ENCODE measurements at regions not wholly inside any gene's neighbourhood (a gene's known extent, or its start where the extent isn't known, plus 50 kb on each side); places are given as distances from the start of the nearest gene placed in this dataset.

DNA sequence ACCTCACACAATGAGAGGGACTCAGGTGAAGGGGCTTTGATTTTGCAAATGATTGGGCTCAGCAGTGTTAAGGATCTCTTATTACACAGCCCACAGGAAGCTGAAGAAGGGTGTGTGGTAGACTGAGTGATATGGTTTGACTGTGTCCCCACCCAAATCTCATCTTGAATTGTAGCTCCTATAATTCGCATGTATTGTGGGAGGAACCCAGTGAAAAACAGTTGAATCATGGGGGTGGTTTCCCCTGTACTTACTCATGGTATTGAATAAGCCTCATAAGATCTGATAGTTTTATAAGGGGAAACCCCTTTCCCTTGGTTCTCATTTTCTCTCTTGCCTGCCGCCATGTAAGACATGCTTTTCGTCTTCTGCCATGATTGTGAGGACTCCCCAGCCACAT is 132.5 kb upstream of the FBXL7 start:
- TF ChIP-seq, protein P1, sequence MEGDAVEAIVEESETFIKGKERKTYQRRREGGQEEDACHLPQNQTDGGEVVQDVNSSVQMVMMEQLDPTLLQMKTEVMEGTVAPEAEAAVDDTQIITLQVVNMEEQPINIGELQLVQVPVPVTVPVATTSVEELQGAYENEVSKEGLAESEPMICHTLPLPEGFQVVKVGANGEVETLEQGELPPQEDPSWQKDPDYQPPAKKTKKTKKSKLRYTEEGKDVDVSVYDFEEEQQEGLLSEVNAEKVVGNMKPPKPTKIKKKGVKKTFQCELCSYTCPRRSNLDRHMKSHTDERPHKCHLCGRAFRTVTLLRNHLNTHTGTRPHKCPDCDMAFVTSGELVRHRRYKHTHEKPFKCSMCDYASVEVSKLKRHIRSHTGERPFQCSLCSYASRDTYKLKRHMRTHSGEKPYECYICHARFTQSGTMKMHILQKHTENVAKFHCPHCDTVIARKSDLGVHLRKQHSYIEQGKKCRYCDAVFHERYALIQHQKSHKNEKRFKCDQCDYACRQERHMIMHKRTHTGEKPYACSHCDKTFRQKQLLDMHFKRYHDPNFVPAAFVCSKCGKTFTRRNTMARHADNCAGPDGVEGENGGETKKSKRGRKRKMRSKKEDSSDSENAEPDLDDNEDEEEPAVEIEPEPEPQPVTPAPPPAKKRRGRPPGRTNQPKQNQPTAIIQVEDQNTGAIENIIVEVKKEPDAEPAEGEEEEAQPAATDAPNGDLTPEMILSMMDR (IDR thresholded peaks at IDR 0.05; ENCODE audit: poor library complexity), result no peak
- TF ChIP-seq EZH2 (IDR thresholded peaks at IDR 0.05; ENCODE audit: borderline replicate concordance), result no peak
